GM19467 (cell line): ENCODE measurements at regions not wholly inside any gene's neighbourhood (a gene's known extent, or its start where the extent isn't known, plus 50 kb on each side); places are given as distances from the start of the nearest gene placed in this dataset.

Source experiments
- ATAC-seq: cut with Tn5 transposase; IDR thresholded peaks from one replicate; pipeline ENCODE4 v1.9.1; 2021; ENCODE audit warnings: mild to moderate bottlenecking, moderate library complexity; ENCODE audit not compliant: unreplicated experiment

DNA sequence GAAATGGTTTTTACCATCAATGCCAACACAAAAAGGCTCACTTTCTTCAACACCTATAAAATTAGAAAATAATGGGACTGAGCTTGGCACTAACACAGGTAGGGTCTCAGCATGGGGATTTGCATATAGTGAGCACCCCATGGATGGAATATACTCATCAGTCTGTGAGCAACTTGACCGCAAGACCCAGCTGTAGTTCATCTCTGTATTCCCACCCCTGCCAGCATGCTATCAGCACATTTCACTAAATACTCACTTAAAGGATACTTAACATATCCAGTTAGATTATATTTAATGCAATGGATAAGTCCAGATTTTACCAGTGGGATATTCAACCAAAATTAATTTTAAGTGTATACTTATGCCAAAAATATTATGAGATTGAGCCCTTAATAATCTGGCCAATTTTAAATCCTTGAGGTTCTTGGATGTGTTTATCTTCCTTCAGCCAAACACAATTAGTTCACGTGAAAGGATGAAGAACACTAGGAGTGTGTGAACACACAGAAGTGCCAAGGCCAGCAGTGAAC, 66.7 kb downstream of the C16orf95 start:
- no peak for ATAC-seq

DNA sequence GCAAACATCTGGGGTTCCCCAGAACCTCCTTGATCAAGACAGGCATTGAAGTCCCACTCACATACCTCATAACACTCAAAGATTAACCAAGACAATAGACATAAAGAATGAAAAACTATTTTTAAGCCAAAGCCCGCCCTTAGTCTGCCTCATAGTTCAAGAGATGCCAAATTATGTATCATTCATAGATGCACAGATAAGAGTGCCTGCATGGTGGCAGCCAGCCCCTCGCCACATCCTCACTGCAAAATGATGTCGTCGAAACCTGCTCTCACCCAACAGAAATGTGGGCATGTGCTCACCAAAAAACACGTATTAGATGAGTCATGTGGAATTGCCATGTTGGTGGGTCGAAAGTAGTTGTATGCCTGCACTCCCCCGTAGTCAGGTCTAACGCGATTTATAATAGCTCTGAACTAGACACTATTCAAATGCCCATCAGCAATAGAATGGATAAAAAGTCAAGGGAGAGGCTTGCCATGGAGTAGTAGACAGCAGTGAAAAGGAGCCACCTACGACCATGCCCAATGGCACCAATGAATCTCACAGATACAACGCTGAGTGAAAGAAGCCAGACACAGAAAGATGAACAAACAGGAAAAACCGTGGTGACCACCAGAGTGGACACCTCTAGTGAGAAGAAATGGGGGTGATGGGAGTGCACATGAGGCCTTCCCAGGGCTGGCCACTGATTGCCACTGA, 64.8 kb downstream of the C16orf95 start:
- no peak for ATAC-seq
